Esophagus squamous epithelium (tissue), 5 donors: ENCODE measurements at regions not wholly inside any gene's neighbourhood (a gene's known extent, or its start where the extent isn't known, plus 50 kb on each side); places are given as distances from the start of the nearest gene placed in this dataset.

Experiments used
- DNase-seq: peaks from one replicate; lab custom pipeline; 2025; lab: John Stamatoyannopoulos, UW
- H3K27ac ChIP-seq, 4 donors: fragments of 200-600 bp; sonication (generic); one replicate each; pipeline ENCODE4 v1.5.1; 2016 to 2019; ENCODE audit warnings: mild to moderate bottlenecking in 1 of 4
- H3K27me3 ChIP-seq, 4 donors: fragments of 200-600 bp; sonication (generic); 1 replicate in 3 of 4; 2 replicates in 1 of 4; pipeline versions ENCODE4 v1.5.1 to v1.6.0; 2017 to 2021; ENCODE audit warnings: antibody characterized with exemption in 1 of 4
- H3K36me3 ChIP-seq, 3 donors: fragments of 200-600 bp; sonication (generic); one replicate each; pipeline ENCODE4 v1.5.1; 2016 to 2019
- H3K4me1 ChIP-seq, 3 donors: fragments of 200-600 bp; sonication (generic); one replicate each; pipeline ENCODE4 v1.5.1; 2017 to 2019
- H3K4me3 ChIP-seq, 4 donors: fragments of 200-600 bp; sonication (generic); 1 replicate in 3 of 4; 2 replicates in 1 of 4; pipeline ENCODE4 v1.5.1; 2016 to 2019; ENCODE audit warnings: mild to moderate bottlenecking in 2 of 4, moderate library complexity in 1 of 4
- H3K9me3 ChIP-seq, 3 donors: fragments of 200-600 bp; sonication (generic); one replicate each; pipeline ENCODE4 v1.5.1; 2016 to 2019
- POLR2A ChIP-seq, 4 donors: fragments of 450-650 bp; IDR thresholded peaks; one replicate each; pipeline ENCODE4 v1.6.1; 2017; ENCODE audit warnings: antibody characterized with exemption in 4 of 4, mild to moderate bottlenecking in 4 of 4, moderate library complexity in 3 of 4
- WGBS, 2 donors: methylation state at CpG; one replicate each; pipeline ENCODE4 v1.1.5; 2018; 5-methylcytosine and 5-hydroxymethylcytosine counted together
- intact Hi-C: fragments of 100-400 bp; cut with DNase I; formaldehyde crosslinking; loops from one replicate; pipeline ENCODE4 v1.15.0; 2022
- TF ChIP-seq, protein P1 (sequence below), 6 experiments: fragments of 450-650 bp in 4 of 6; fragments of 200-600 bp in 2 of 6; sonication (generic) in 2 of 6; IDR thresholded peaks; one replicate each; pipeline ENCODE4 v1.5.1; 2016 to 2019; ENCODE audit warnings: antibody characterized with exemption in 6 of 6, mild to moderate bottlenecking in 4 of 6, moderate library complexity in 4 of 6
- donor health status: DM: yes; HTN: yes; CAD: no.

DNA sequence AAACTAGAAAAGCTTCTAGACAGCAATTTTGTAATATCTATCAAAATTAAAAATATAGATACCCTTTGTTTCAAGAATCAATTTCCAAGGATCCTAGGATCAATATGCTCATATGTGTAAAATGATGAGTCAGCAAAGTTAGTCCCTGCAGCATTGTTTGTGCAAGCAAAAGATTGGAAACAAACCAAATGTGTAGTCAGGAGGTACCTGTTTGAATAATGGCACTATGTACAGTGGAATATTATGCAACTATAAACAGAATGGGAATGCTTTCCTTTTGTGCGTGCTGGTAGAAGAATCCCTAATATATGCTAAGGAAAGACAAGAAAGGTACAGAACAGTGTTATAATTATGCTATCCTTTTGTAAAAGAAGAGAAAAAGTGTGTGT, 58.5 kb upstream of the PJA2 start:
- WGBS, 2 donors, result 57 to 88% methylated on average over 1 of the region's 1 CpG
- H3K4me1 ChIP-seq, result peaks cover 0 to 11% (median 10%) of the 10 kb centered on the region in 3 donors
- no peak overlapping the region for H3K4me3 ChIP-seq
- H3K36me3 ChIP-seq, result no peaks in the 10 kb centered on the region
- H3K9me3 ChIP-seq, result no peaks in the 10 kb centered on the region
- TF ChIP-seq, protein P1, sequence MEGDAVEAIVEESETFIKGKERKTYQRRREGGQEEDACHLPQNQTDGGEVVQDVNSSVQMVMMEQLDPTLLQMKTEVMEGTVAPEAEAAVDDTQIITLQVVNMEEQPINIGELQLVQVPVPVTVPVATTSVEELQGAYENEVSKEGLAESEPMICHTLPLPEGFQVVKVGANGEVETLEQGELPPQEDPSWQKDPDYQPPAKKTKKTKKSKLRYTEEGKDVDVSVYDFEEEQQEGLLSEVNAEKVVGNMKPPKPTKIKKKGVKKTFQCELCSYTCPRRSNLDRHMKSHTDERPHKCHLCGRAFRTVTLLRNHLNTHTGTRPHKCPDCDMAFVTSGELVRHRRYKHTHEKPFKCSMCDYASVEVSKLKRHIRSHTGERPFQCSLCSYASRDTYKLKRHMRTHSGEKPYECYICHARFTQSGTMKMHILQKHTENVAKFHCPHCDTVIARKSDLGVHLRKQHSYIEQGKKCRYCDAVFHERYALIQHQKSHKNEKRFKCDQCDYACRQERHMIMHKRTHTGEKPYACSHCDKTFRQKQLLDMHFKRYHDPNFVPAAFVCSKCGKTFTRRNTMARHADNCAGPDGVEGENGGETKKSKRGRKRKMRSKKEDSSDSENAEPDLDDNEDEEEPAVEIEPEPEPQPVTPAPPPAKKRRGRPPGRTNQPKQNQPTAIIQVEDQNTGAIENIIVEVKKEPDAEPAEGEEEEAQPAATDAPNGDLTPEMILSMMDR (IDR thresholded peaks at IDR 0.05), result no peak
- TF ChIP-seq POLR2A (IDR thresholded peaks at IDR 0.05), result no peak
- intact Hi-C loops, result no loop called here
- DNase-seq, result no peak
- H3K27me3 ChIP-seq, result no peaks in the 10 kb centered on the region
- no peak overlapping the region for H3K27ac ChIP-seq

DNA sequence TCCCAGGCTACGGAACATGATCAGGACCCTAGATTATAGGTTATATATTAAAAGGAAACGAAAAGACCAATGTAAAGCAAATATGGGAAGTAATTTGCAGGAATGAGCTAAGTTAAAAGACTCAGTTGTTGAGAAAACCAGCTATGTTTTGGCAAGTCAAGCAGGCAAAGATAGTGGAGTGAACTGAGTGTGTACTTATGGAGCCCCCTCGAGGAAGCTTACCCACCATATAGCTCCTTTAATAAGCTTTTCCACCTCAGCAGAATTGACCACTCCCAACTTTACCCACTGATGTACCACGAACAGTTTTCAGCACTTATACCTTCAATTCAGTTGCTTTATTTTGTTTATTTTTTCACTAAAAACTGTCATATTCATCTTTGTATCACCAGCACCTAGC, 57.3 kb upstream of the PJA2 start:
- no peak overlapping the region for H3K27ac ChIP-seq
- peaks cover 0 to 11% (median 10%) of the 10 kb centered on the region in 3 donors for H3K4me1 ChIP-seq
- no peak for DNase-seq
- H3K4me3 ChIP-seq, result no peak overlapping the region
- no peaks in the 10 kb centered on the region for H3K27me3 ChIP-seq
- WGBS, 2 donors, result 78 to 83% methylated on average over 4 of the region's 4 CpGs
- intact Hi-C loops, result no loop called here
- no peaks in the 10 kb centered on the region for H3K36me3 ChIP-seq
- TF ChIP-seq POLR2A (IDR thresholded peaks at IDR 0.05), result no peak
- H3K9me3 ChIP-seq, result no peaks in the 10 kb centered on the region
